ENCODE measurements at regions not wholly inside any gene's neighbourhood (a gene's known extent, or its start where the extent isn't known, plus 50 kb on each side); places are given as distances from the start of the nearest gene placed in this dataset.

- no peak for DNase-seq
Observed at GRCh38 chr4:98210281-98210680, 50.9 kb upstream of the RAP1GDS1 start.

- no peak for DNase-seq
Observed at GRCh38 chr4:98209111-98209510, 52.1 kb upstream of the RAP1GDS1 start.

GRCh38 chr4:98204236-98204553 is 57.0 kb upstream of the RAP1GDS1 start:
- no peak for DNase-seq

DNA sequence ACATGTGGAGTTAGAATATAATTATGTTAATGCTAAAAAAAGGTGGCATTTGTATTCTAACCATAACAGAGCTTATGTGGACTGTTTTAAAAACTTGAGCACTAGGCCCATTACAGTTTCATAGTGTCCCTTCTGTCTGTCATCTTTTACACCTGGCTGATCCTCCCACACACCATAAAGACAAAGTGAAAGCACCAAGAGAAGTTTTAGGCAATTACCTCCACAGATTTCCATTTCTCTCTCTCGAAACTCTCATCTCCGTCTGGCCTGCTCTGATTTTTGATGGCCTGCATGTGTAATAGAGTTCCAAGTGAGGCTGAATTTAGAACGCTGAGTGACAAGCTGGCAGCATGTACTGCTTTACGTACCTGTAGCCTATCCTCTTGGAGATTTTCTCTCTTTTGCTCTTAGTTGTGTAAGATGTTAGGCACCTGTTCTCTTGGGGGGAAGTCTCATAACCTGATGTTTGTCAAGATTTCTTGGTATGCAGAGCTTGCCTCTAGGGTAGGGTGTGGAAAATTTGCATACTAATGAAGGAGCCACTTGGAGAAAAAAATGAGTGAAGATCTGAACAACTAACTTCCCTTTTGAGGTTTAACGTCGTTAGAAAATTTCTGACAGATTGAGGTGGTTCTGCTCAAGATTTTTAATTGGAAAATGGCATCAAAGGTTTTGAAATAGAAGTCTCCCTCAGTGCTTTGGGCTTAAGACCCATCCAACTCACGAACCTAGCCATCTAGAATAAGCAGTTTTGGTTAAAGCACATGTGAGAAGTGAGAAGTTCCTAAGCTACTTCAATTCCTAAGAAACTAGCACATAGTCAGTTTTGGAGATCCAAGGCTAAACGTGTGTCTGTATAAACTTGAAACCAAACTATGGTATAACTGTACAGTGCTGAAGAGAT is 57.6 kb upstream of the RAP1GDS1 start:
- DNase-seq = peak; percentile 70

DNA sequence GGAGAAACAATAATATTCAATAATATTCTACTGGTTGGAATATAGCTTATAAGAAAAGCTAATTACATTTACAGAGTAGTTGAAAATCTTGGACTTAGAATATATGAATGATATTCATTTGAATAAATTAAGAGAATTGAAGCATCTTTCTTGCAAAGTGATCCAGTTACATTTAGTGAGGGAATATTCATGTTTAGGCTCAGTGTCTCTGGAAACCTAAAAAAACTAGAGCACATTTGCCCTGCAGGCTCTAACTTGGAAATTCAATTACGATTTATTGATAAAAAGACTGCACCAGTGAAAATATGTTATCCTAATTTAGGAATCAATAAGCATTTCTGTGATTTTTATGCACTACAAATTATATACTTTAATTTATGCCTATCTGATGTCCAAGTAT is 58.3 kb upstream of the RAP1GDS1 start:
- DNase-seq = no peak

GRCh38 chr4:98199247-98199646 is 56.0 kb upstream of the STPG2 start:
- DNase-seq = peak; percentile 6

- DNase-seq = no peak
Observed at GRCh38 chr4:98195005-98195404, 51.7 kb upstream of the STPG2 start.

DNA sequence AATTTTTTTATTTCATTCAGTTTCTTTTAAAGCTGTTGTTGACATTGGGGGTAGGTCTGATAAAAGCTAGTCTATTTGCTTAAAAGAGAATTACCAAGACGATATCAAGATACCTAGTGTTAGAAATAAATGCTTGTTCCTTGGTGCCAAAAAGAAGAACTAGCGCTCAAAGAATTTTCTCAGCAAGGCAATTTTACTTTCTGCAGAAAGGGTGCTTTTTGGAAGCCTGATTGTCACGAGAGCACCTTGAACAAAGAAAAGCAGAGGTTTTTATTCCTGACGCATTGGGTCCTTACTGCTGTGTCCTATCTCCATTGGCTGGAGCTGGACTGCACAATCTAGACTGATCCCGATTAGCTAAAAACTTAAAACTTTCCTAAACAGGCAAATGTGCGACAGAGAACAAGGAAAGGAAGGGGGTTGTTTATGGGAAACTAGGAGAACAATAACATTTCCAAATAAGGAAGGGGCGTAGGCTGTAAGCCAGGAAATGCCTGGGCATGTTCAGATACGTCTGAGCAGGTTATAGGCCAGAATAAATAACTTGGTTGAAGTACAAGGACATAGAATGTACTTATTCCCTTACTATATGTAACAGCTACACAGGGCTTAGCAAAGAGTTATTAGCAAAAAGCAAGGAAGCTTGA is 50.3 kb upstream of the STPG2 start:
- no peak for DNase-seq

All from OCI-M1 (cell line).